ENCODE measurements at regions not wholly inside any gene's neighbourhood (a gene's known extent, or its start where the extent isn't known, plus 50 kb on each side); places are given as distances from the start of the nearest gene placed in this dataset.

DNA sequence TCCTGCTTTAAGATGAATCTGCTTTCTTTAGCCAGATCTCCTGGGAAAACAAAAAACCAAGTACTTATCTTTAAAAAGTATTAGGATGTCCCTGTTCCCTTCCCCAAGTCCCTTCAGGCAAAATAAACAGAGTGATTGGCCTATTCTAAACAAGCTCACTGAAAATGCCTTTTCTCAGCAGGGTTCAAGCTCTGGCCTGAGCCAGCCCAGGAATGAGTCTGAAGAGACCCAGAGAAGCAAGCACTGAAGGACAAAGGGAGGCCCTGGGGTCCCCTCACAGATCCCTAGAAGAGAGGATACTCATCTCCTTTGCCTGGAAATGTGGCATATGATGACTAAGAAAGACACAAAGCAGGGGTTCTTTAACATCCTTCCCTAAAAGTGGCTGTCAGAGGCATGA, 66.8 kb upstream of the MAP1B start:
- TF ChIP-seq POLR2A (IDR thresholded peaks at IDR 0.05; ENCODE audit: low read depth) = no peak
- TF ChIP-seq, protein P1, sequence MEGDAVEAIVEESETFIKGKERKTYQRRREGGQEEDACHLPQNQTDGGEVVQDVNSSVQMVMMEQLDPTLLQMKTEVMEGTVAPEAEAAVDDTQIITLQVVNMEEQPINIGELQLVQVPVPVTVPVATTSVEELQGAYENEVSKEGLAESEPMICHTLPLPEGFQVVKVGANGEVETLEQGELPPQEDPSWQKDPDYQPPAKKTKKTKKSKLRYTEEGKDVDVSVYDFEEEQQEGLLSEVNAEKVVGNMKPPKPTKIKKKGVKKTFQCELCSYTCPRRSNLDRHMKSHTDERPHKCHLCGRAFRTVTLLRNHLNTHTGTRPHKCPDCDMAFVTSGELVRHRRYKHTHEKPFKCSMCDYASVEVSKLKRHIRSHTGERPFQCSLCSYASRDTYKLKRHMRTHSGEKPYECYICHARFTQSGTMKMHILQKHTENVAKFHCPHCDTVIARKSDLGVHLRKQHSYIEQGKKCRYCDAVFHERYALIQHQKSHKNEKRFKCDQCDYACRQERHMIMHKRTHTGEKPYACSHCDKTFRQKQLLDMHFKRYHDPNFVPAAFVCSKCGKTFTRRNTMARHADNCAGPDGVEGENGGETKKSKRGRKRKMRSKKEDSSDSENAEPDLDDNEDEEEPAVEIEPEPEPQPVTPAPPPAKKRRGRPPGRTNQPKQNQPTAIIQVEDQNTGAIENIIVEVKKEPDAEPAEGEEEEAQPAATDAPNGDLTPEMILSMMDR (IDR thresholded peaks at IDR 0.05) = no peak

All from esophagus muscularis mucosa (tissue), 3 donors.